ENCODE measurements at regions not wholly inside any gene's neighbourhood (a gene's known extent, or its start where the extent isn't known, plus 50 kb on each side); places are given as distances from the start of the nearest gene placed in this dataset.

DNA sequence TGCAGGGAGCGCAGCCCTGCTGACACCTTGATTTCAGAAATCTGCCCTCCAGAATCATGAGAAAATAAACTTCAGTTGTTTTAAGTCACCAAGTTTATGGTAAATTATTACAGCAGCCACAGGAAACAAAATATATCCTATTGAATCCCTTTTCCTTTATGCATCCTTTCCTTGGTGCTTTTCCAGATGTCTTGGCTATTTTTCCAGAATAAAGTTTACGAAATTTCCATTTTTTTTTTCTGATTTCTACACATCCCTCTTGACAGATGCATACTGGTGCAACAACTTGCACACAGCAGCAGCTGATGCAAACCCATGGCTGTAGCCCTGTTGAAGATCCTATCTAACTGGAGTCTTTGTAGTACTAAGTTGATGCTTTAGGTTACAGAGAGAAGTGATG lies 111.1 kb upstream of the KCNE2 start:
- no peak overlapping the region for H4K91ac ChIP-seq (replicated peaks; ENCODE audit: insufficient read length, low read length)
- H2BK5ac ChIP-seq (ENCODE audit: low read depth, low read length) = no peak overlapping the region
- H3K23me2 ChIP-seq (ENCODE audit: low read depth, low read length) = no peaks in the 10 kb centered on the region
- H2BK120ac ChIP-seq (replicated peaks; ENCODE audit: low read depth, low read length) = no peak overlapping the region
- no peaks in the 10 kb centered on the region for H3K79me2 ChIP-seq (ENCODE audit: control insufficient read depth in 1 of 2, insufficient read depth in 2 of 2, low read length in 2 of 2)
- H3K23ac ChIP-seq (ENCODE audit: insufficient read length) = no peak overlapping the region
- ChIA-PET CTCF (ENCODE audit: partially characterized antibody) (no interaction called here), POLR2A (ENCODE audit: partially characterized antibody) (no interaction called here)
- H4K5ac ChIP-seq (ENCODE audit: insufficient read length, low read depth, low read length) = no peak overlapping the region
- FAIRE-seq = no peak
- H3K14ac ChIP-seq (ENCODE audit: insufficient read length) = no peak overlapping the region
- H3K27ac ChIP-seq (ENCODE audit: low read depth, low read length) = no peak overlapping the region
- no peak overlapping the region for H3K4me3 ChIP-seq (ENCODE audit: extremely low read depth in 1 of 4, insufficient read depth in 2 of 4, low read depth in 3 of 4, low read length in 4 of 4)
- no peak overlapping the region for H2BK15ac ChIP-seq (ENCODE audit: low read length)
- no peak for DNase-seq (ENCODE audit: low read depth in 1 of 2, low spot score in 2 of 2)
- H4K8ac ChIP-seq (ENCODE audit: extremely low read depth, insufficient read depth, low read length) = no peak overlapping the region
- no peak overlapping the region for H3K56ac ChIP-seq (replicated peaks; ENCODE audit: insufficient read length, low read depth, low read length)
- 95% methylated on average over 2 of the region's 2 CpGs; no CpG with 5 or more reads in 1 of the 2 experiments for WGBS, 2 experiments (ENCODE audit: extremely low coverage in 1 of 2, insufficient coverage in 1 of 2, insufficient read length in 1 of 2, insufficient replicate concordance in 2 of 2, low coverage in 1 of 2, low lambda C conversion rate in 2 of 2, missing lambda C conversion rate in 1 of 2)
- H2BK20ac ChIP-seq (ENCODE audit: low read length) = no peak overlapping the region
- H3K4ac ChIP-seq (replicated peaks; ENCODE audit: insufficient read length, low read depth, low read length) = no peak overlapping the region
- peaks cover 0 to 2% (median 0%) of the 10 kb centered on the region in 4 experiments; a peak in 1 of 7 replicates for H3K27me3 ChIP-seq (replicated peaks in 1 of 4; ENCODE audit: control insufficient read depth in 3 of 4, extremely low read depth in 1 of 4, insufficient read depth in 3 of 4, low read length in 3 of 4)
- H4K20me1 ChIP-seq (replicated peaks in 1 of 2; ENCODE audit: control insufficient read depth in 1 of 2, insufficient read depth in 2 of 2, low read length in 2 of 2) = no peaks in the 10 kb centered on the region
- H3K36me3 ChIP-seq (ENCODE audit: control insufficient read depth in 2 of 4, insufficient read depth in 4 of 4, low read length in 3 of 4) = no peaks in the 10 kb centered on the region; a peak in 1 of 8 replicates
- no peaks in the 10 kb centered on the region for H3K79me1 ChIP-seq (ENCODE audit: low read depth, low read length)
- no peak overlapping the region for H2AK5ac ChIP-seq (ENCODE audit: low read depth, low read length)
- H3K18ac ChIP-seq (ENCODE audit: extremely low read depth, low read length) = no peak overlapping the region
- H3K4me1 ChIP-seq (replicated peaks in 1 of 4; ENCODE audit: control insufficient read depth in 3 of 4, insufficient read depth in 4 of 4, low read length in 3 of 4) = no peaks in the 10 kb centered on the region
- no peak overlapping the region for H3K9ac ChIP-seq (replicated peaks in 1 of 4; ENCODE audit: extremely low read depth in 1 of 4, low read depth in 3 of 4, low read length in 3 of 4)
- peaks cover 4 to 17% of the 10 kb centered on the region in 2 experiments; a peak in 3 of 4 replicates for H3K9me3 ChIP-seq (ENCODE audit: insufficient read depth in 2 of 2, low read depth in 1 of 2, low read length in 1 of 2)
- no peak overlapping the region for H2AFZ ChIP-seq (ENCODE audit: low read length)
- no peak overlapping the region for H3K4me2 ChIP-seq (ENCODE audit: insufficient read depth in 1 of 2, low read depth in 2 of 2, low read length in 2 of 2)
- no peak overlapping the region for H2BK12ac ChIP-seq (ENCODE audit: low read depth, low read length)
- no peak for TF ChIP-seq TCF12 (IDR thresholded peaks at IDR 0.05; ENCODE audit: low read depth, low read length)
- TF ChIP-seq, protein P1, sequence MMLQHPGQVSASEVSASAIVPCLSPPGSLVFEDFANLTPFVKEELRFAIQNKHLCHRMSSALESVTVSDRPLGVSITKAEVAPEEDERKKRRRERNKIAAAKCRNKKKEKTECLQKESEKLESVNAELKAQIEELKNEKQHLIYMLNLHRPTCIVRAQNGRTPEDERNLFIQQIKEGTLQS (IDR thresholded peaks at IDR 0.05; ENCODE audit: insufficient read depth, low read depth, low read length) = no peak
- no peak for TF ChIP-seq RNF2 (IDR thresholded peaks at IDR 0.05; ENCODE audit: borderline replicate concordance, low read depth, low read length, missing control alignments, poor library complexity, severe bottlenecking)
- no peak for TF ChIP-seq JUN (IDR thresholded peaks at IDR 0.05; ENCODE audit: low read depth, low read length)
- no peak for TF ChIP-seq RXRA (IDR thresholded peaks at IDR 0.05; ENCODE audit: insufficient read depth, low read depth, low read length)
- TF ChIP-seq CBX8 (IDR thresholded peaks at IDR 0.05; ENCODE audit: borderline replicate concordance, low read depth, low read length) = no peak
- no peak for TF ChIP-seq KDM4A (IDR thresholded peaks at IDR 0.05; ENCODE audit: low read depth, low read length, severe bottlenecking)
- no peak for TF ChIP-seq GTF2F1 (IDR thresholded peaks at IDR 0.05; ENCODE audit: borderline replicate concordance, low read depth, low read length)
- TF ChIP-seq, protein P2, sequence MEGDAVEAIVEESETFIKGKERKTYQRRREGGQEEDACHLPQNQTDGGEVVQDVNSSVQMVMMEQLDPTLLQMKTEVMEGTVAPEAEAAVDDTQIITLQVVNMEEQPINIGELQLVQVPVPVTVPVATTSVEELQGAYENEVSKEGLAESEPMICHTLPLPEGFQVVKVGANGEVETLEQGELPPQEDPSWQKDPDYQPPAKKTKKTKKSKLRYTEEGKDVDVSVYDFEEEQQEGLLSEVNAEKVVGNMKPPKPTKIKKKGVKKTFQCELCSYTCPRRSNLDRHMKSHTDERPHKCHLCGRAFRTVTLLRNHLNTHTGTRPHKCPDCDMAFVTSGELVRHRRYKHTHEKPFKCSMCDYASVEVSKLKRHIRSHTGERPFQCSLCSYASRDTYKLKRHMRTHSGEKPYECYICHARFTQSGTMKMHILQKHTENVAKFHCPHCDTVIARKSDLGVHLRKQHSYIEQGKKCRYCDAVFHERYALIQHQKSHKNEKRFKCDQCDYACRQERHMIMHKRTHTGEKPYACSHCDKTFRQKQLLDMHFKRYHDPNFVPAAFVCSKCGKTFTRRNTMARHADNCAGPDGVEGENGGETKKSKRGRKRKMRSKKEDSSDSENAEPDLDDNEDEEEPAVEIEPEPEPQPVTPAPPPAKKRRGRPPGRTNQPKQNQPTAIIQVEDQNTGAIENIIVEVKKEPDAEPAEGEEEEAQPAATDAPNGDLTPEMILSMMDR (IDR thresholded peaks at IDR 0.05; ENCODE audit: control extremely low read depth in 1 of 3, insufficient read depth in 1 of 3, low read depth in 1 of 3, low read length in 3 of 3) = no peak
- TF ChIP-seq SIN3A (conservative IDR thresholded peaks at IDR 0.05 in 1 of 2, IDR thresholded peaks at IDR 0.05 in 1 of 2; ENCODE audit: low read depth in 1 of 2, low read length in 2 of 2) = no peak

All from H1 (cell line).